ENCODE measurements at regions not wholly inside any gene's neighbourhood (a gene's known extent, or its start where the extent isn't known, plus 50 kb on each side); places are given as distances from the start of the nearest gene placed in this dataset.
"Not testable (repeated sequence)": the region's sequence is repeated elsewhere in the genome, so short reads cannot be mapped to it uniquely, and the experiment has no call there.

GRCh38 chrX:114087543-114087942 lies 496.3 kb upstream of the HTR2C start:
- DNase-seq (ENCODE audit: low spot score): no peak

GRCh38 chrX:114077773-114078172 lies 506.1 kb upstream of the HTR2C start:
- no peak for DNase-seq (ENCODE audit: low spot score)

GRCh38 chrX:114075073-114075673 lies 508.7 kb upstream of the HTR2C start:
- DNase-seq (ENCODE audit: low spot score): no peak

- DNase-seq (ENCODE audit: low spot score): no peak
Measured at GRCh38 chrX:114073926-114074325, 510.0 kb upstream of the HTR2C start.

GRCh38 chrX:114071412-114071811 lies 512.5 kb upstream of the HTR2C start:
- DNase-seq (ENCODE audit: low spot score): no peak

DNA sequence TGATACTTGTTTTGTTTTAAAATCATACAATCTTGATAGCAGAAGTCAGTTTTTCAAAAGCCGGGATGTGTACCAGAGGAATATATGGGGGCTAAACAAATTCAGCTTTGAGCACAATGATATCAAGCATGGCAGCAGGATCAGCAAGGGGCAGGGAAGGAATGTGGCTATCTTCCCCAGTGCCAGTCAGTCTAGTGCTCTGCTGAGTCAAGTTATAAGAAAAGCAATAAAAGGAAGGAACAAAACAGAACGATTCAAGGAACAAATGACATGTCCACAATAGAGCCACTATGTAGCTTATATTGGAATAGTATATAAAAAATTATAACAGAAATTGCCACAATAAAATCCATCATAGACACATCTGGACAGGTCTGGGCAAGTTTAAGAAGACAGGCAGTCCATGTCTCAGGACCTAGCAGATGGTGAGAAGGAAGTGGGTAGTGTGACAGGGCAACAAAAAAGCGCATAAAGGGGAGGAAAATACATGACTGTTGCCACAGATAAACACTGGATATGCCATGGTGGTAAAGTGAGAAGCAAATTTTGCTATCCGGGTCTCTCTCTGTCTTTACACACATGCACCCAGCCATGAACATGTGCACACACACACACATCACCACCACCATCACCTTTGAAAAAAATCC lies 518.2 kb upstream of the HTR2C start:
- no peak for DNase-seq (ENCODE audit: low spot score)

DNA sequence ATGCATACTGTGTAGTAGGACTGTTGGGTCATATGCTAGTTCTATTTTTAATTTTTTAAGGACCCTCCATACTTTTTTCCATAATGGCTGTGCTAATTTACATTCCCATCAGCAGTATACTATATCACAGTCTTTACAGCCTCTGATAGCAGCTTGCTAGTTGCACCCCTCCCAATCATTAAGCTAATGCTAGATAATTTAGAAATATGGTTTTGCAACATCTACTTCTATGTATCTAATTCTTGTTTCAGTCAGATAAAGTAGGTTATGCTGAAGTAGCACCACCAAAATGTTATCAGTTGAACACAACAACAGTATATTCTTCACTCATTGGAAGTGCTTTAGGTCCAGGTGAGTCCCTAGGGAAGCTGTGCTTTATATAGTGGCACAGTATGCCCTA lies 522.7 kb upstream of the HTR2C start:
- DNase-seq (ENCODE audit: low spot score): no peak

DNA sequence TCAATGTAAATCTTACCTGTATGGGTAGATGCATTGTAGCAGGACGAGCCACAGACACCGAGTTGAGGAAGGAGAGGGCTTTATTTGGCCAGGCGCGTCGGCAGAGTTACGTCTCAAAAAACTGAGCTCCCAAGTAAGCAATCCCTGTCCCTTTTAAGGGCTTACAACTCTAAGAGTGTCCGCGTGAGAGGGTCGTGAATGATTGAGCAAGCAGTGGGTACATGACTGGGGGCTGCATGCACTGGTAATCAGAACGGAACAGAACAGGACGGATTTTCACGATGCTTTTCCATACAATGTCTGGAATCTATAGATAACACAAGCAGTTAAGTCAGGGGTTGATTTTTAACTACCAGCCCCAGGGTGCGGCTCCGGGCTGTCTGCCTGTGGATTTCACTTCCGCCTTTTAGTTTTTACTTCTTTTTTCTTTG lies 524.9 kb upstream of the HTR2C start:
- DNase-seq (ENCODE audit: low spot score): no peak

DNA sequence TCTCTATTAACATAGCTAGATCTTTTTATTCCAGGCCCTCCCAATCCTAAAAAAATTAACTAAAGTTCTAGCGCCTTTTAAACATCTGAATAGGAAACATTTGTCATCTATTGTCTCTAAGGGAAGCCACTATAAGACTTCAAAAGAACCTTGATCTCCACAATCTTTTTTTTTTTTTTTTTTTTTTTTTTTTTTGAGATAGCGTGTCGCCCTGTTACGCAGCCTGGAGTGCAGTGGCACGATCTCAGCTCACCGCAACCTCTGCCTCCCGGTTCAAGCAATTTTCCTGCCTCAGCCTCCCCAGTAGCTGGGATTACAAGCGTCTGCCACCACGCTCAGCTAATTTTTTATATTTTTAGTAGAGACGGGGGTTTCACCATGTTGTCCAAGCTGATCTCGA lies 526.5 kb upstream of the HTR2C start:
- not testable (repeated sequence) for DNase-seq (ENCODE audit: low spot score)

GRCh38 chrX:114051667-114052315 lies 532.1 kb upstream of the HTR2C start:
- no peak for DNase-seq (ENCODE audit: low spot score)

DNA sequence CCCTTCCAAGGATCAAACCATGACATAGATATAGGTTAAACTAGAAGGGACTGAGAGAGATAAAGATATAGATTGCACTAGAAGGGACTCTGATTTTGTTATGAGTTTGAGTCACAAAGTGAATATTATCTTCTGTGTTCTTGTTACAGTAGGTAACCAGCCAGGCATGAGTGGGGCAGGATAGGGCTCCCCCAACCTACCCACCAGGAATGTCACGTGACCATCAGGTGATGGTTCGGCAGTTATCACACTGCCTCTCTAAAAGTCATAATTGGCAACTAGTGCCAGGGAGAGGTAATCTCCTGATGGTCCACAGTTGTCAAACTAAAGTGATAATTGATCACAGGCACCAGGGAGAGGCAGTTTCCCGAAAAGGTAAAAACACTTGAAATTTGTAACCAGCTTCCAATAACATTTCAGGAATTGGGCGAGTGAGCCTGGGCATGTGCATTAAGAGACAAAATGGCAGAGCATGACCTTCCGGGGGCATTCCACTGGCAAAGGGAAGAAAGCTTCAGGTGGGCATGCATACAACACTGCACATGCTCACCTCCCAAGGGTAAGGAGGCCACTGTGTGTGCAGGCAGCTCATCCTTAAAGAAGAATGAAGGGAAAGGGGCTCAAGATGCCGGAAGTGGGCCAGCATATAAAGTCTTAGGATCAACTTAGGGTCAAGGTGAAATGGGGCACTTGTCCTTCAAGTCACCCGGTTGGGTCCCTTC lies 533.6 kb upstream of the HTR2C start:
- no peak for DNase-seq (ENCODE audit: low spot score)

DNA sequence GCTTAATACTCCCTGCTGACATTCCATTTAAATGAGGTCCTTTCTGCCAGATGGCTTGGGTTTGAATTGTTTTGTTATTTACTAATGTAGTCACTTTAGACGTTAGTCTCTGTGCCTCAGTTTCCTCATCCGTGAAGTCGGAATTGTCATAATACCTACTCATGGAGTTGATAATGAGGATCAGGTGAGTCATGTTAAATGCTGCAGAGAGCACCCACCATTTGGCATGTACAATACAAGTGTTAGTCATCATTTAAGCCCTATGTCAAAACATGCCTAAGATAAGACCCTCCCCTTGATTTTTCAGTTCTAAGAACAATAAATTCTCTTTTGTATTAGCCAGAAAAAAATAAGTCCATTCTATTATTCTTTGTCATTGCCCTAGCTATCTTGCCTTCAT lies 534.8 kb upstream of the HTR2C start:
- DNase-seq (ENCODE audit: low spot score): no peak

DNA sequence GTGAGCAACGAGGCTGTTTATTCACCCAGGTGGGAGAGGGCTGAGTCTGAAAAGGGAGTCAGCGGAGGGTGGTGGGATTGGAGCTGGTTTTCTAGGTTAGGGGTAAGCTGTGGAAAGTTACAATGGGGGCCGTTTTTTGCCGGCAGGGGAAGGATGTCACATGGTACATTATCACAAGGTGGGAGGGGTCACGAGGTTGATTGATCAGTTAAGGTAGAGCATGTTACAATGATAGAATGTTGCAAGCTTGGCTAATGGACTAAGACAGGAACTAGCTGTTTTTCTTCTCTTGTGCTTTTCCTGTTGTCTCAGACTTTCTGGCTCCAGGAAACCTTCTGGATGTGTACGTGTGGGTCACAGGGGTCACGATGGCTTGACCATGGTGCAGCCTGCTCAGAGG lies 536.3 kb upstream of the HTR2C start:
- DNase-seq (ENCODE audit: low spot score): no peak

DNA sequence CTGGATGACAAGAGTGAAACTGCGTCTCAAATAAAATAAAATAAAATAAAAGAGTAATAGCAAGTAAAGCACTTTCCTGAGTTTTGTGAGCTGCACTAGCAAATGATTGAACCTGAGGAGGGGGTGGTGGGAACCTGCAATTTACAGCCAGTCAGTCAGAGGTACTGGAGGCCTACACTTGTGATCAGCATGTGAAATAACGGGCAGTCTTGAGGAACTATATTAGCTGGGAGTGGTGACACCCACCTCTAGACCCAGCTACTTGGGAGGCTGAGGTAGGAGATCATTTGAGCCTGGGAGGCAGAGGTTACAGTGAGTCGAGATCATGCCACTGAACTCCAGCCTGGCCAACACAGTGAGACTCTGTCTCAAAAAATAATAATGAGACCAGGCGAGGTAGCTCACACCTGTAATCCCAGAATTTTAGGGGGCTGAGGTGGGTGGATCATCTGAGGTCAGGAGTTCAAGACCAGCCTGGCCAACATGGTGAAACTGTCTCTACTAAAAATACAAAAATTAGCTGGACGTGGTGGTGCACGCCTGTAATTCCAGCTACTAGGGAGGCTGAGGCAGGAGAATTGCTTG lies 537.1 kb upstream of the HTR2C start:
- no peak for DNase-seq (ENCODE audit: low spot score)

GRCh38 chrX:114041470-114041869 lies 542.4 kb upstream of the HTR2C start:
- not testable (repeated sequence) for DNase-seq (ENCODE audit: low spot score)

DNA sequence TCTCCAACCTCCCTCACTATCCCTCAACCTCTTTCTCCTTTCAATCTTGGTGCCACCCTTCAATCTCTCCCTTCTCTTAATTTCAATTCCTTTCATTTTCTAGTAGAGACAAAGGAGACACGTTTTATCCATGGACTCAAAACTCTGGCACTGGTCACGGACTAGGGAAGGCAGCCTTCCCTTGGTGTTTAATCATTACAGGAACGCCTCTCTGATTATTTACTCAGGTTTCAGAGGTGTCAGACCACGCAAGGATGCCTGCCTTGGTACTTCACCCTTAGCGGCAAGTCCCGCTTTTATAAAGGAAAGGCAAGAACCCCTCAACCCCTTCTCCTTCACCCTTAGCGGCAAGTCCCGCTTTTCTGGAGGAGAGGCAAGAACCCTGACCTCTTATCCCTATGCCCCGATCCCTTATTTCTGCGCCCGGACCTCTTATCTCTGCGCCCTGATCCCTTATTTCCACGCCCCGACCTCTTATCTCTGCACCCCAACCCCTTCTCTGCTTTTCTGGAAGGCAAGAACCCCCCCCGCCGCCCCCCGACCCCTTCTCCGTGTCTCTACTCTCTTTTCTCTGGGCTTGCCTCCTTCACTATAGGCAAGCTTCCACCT lies 543.1 kb upstream of the HTR2C start:
- not testable (repeated sequence) for DNase-seq (ENCODE audit: low spot score)

DNA sequence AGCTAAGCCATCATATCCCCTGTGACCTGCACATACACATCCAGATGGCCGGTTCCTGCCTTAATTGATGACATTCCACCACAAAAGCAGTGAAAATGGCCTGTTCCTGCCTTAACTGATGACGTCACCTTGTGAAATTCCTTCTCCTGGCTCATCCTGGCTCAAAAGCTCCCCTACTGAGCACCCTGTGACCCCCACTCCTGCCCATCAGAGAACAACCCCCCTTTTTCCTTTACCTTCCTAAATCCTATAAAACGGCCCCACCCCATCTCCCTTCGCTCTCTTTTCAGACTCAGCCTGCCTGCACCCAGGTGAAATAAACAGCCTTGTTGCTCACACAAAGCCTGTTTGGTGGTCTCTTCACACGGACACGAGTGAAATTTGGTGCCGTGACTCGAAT lies 543.8 kb upstream of the HTR2C start:
- DNase-seq (ENCODE audit: low spot score): not testable (repeated sequence)

- DNase-seq (ENCODE audit: low spot score): no peak
Measured at GRCh38 chrX:114038358-114038757, 545.5 kb upstream of the HTR2C start.

DNA sequence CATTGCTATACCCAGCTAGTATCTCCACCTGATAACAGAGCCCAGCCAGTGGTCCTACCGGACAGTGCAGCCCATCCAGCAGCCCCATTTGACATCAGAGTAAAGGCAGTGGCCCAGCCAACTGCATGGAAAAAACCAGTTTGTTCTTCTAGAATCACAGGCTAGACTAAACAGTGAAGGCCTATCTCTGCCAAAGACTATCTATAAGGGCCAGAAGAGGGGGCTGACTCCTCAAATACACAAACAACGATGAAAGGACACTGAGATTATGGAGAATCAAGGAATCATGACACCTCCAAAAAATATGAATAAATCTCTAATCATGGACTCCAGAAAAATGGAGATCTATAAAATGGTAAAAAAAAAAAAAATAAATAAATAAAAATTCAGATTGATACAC lies 546.4 kb upstream of the HTR2C start:
- DNase-seq (ENCODE audit: low spot score): no peak

- no peak for DNase-seq (ENCODE audit: low spot score)
Measured at GRCh38 chrX:114028907-114029662, 554.8 kb upstream of the HTR2C start.

DNA sequence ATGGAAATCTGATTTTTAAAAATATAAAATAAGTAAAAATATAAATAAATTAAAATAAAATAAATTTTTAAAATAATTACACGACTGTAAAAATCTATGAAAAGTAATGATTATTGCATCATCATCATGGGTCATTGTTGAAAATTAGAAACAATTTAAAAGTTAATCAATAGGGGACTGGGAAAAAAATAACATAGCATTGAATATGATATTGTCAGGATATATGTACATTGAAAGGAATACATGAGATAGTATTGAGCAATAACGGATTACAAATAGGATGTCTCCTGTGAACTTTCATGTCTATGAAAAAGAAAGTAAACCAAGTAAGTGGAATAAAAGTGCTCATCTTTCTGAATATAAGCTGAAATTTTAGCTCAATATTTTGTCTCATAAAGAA lies 566.8 kb upstream of the HTR2C start:
- no peak for DNase-seq (ENCODE audit: low spot score)

All from LoVo (cell line).